H1 (cell line): ENCODE measurements at regions not wholly inside any gene's neighbourhood (a gene's known extent, or its start where the extent isn't known, plus 50 kb on each side); places are given as distances from the start of the nearest gene placed in this dataset.

Source experiments
- CTCF ChIA-PET: fragments of 300-600 bp; sonication (Branson Sonifier 250); formaldehyde crosslinking; loops from one replicate; lab custom pipeline; 2021; ENCODE audit not compliant: partially characterized antibody; lab: Charles Lee
- POLR2A ChIA-PET: fragments of 300-600 bp; sonication (Branson Sonifier 250); formaldehyde crosslinking; loops from one replicate; lab custom pipeline; 2021; ENCODE audit warnings: inconsistent platforms; ENCODE audit not compliant: partially characterized antibody; lab: Charles Lee
- DNase-seq, 2 experiments: peaks; one replicate each; pipeline versions ENCODE4 v3.0.0 to v3.0.0-alpha.2; 2010 to 2022; ENCODE audit warnings: low spot score in 2 of 2, low read depth in 1 of 2, mixed read lengths in 1 of 2
- FAIRE-seq: peaks from 2 replicates; lab custom pipeline; 2011; peaks lifted over from hg19 to GRCh38; lab: Jason Lieb, UNC
- H2AFZ ChIP-seq: 2 replicates; pipeline ENCODE4 v1.8.1; 2012; ENCODE audit warnings: low read length, inconsistent platforms
- H2AK5ac ChIP-seq: 2 replicates; pipeline ENCODE4 v1.6.1; 2013; ENCODE audit warnings: low read depth, low read length
- H2BK120ac ChIP-seq: replicated peaks from 2 replicates; pipeline ENCODE3; 2013; ENCODE audit warnings: low read depth, low read length, inconsistent platforms
- H2BK12ac ChIP-seq: 2 replicates; pipeline ENCODE4 v1.6.1; 2013; ENCODE audit warnings: low read depth, low read length
- H2BK15ac ChIP-seq: 2 replicates; pipeline ENCODE4 v1.6.1; 2013; ENCODE audit warnings: low read length
- H2BK20ac ChIP-seq: 2 replicates; pipeline ENCODE4 v1.6.1; 2013; ENCODE audit warnings: low read length
- H2BK5ac ChIP-seq: 2 replicates; pipeline ENCODE4 v1.6.1; 2013; ENCODE audit warnings: low read depth, low read length
- H3K14ac ChIP-seq: 2 replicates; pipeline ENCODE4 v1.6.1; 2013; ENCODE audit warnings: inconsistent platforms; ENCODE audit not compliant: insufficient read length
- H3K18ac ChIP-seq: 2 replicates; pipeline ENCODE4 v1.6.1; 2013; ENCODE audit warnings: low read length; ENCODE audit errors: extremely low read depth
- H3K23ac ChIP-seq: 2 replicates; pipeline ENCODE4 v1.6.1; 2013; ENCODE audit warnings: inconsistent platforms; ENCODE audit not compliant: insufficient read length
- H3K23me2 ChIP-seq: 2 replicates; pipeline ENCODE4 v1.6.1; 2013; ENCODE audit warnings: low read depth, low read length
- H3K27ac ChIP-seq: 2 replicates; pipeline ENCODE4 v1.6.1; 2011; ENCODE audit warnings: low read depth, low read length, inconsistent platforms
- H3K27me3 ChIP-seq, 4 experiments: replicated peaks in 1 of 4; 1 replicate in 1 of 4; 2 replicates in 3 of 4; pipeline versions ENCODE4 v1.6.1 to v1.8.1; 2011 to 2013; ENCODE audit warnings: low read length in 3 of 4, mild to moderate bottlenecking in 3 of 4, inconsistent platforms in 2 of 4, mixed read lengths in 2 of 4, moderate library complexity in 1 of 4; ENCODE audit not compliant: control insufficient read depth in 3 of 4, insufficient read depth in 3 of 4; ENCODE audit errors: extremely low read depth in 1 of 4
- H3K36me3 ChIP-seq, 4 experiments: 2 replicates each; pipeline versions ENCODE4 v1.6.1 to v1.8.1; 2011 to 2013; ENCODE audit warnings: mild to moderate bottlenecking in 4 of 4, low read length in 3 of 4, moderate library complexity in 2 of 4, control low read depth in 1 of 4, inconsistent platforms in 1 of 4; ENCODE audit not compliant: insufficient read depth in 4 of 4, control insufficient read depth in 2 of 4
- H3K4ac ChIP-seq: replicated peaks from 2 replicates; pipeline ENCODE3; 2013; ENCODE audit warnings: low read length, low read depth, mixed read lengths, inconsistent platforms; ENCODE audit not compliant: insufficient read length
- H3K4me1 ChIP-seq, 4 experiments: replicated peaks in 1 of 4; 1 replicate in 1 of 4; 2 replicates in 3 of 4; pipeline versions ENCODE4 v1.6.1 to v1.8.1; 2011 to 2013; ENCODE audit warnings: low read length in 3 of 4, inconsistent platforms in 2 of 4, mixed read lengths in 1 of 4; ENCODE audit not compliant: insufficient read depth in 4 of 4, control insufficient read depth in 3 of 4
- H3K4me2 ChIP-seq, 2 experiments: 2 replicates each; pipeline versions ENCODE4 v1.6.1 to v1.8.1; 2011 to 2013; ENCODE audit warnings: low read depth in 2 of 2, low read length in 2 of 2, control low read depth in 1 of 2, inconsistent platforms in 1 of 2, mild to moderate bottlenecking in 1 of 2; ENCODE audit not compliant: insufficient read depth in 1 of 2
- H3K4me3 ChIP-seq, 4 experiments: fragments of 200-600, 300-600 bp in 1 of 4; sonication (generic), shearing (Covaris generic), sonication (Bioruptor Twin) in 1 of 4; 2 replicates each; pipeline versions ENCODE4 v1.5.1 to v1.8.1; 2011 to 2016; ENCODE audit warnings: low read length in 4 of 4, low read depth in 3 of 4, control low read depth in 2 of 4, inconsistent platforms in 2 of 4, mild to moderate bottlenecking in 2 of 4, mixed read lengths in 1 of 4, moderate library complexity in 1 of 4; ENCODE audit not compliant: insufficient read depth in 2 of 4; ENCODE audit errors: extremely low read depth in 1 of 4
- H3K56ac ChIP-seq: replicated peaks from 2 replicates; pipeline ENCODE3; 2013; ENCODE audit warnings: low read depth, mild to moderate bottlenecking, mixed read lengths, low read length, inconsistent platforms; ENCODE audit not compliant: insufficient read length
- H3K79me1 ChIP-seq: 2 replicates; pipeline ENCODE4 v1.6.1; 2013; ENCODE audit warnings: low read depth, low read length, control low read depth
- H3K79me2 ChIP-seq, 2 experiments: 2 replicates each; pipeline versions ENCODE4 v1.6.1 to v1.8.1; 2012 to 2013; ENCODE audit warnings: low read length in 2 of 2, mild to moderate bottlenecking in 2 of 2, inconsistent platforms in 1 of 2; ENCODE audit not compliant: insufficient read depth in 2 of 2, control insufficient read depth in 1 of 2
- H3K9ac ChIP-seq, 4 experiments: replicated peaks in 1 of 4; 1 replicate in 1 of 4; 2 replicates in 3 of 4; pipeline versions ENCODE4 v1.6.1 to v1.8.1; 2011 to 2013; ENCODE audit warnings: low read depth in 3 of 4, low read length in 3 of 4, control low read depth in 2 of 4, mild to moderate bottlenecking in 2 of 4, moderate library complexity in 2 of 4, inconsistent platforms in 1 of 4; ENCODE audit errors: extremely low read depth in 1 of 4
- H3K9me3 ChIP-seq, 2 experiments: 2 replicates each; pipeline versions ENCODE4 v1.6.1 to v1.8.1; 2012 to 2013; ENCODE audit warnings: mild to moderate bottlenecking in 2 of 2, moderate library complexity in 2 of 2, control low read depth in 1 of 2, inconsistent platforms in 1 of 2, low read depth in 1 of 2, low read length in 1 of 2, mixed read lengths in 1 of 2; ENCODE audit not compliant: insufficient read depth in 2 of 2
- H4K20me1 ChIP-seq, 2 experiments: replicated peaks in 1 of 2; 2 replicates each; pipeline versions ENCODE3 to v1.8.1; 2011 to 2013; ENCODE audit warnings: inconsistent platforms in 2 of 2, low read length in 2 of 2, mild to moderate bottlenecking in 1 of 2; ENCODE audit not compliant: insufficient read depth in 2 of 2, control insufficient read depth in 1 of 2
- H4K5ac ChIP-seq: 2 replicates; pipeline ENCODE4 v1.6.1; 2013; ENCODE audit warnings: low read length, low read depth, mixed read lengths, inconsistent platforms; ENCODE audit not compliant: insufficient read length
- H4K8ac ChIP-seq: 2 replicates; pipeline ENCODE4 v1.8.0; 2013; ENCODE audit warnings: mild to moderate bottlenecking, moderate library complexity, low read length, inconsistent platforms; ENCODE audit not compliant: insufficient read depth; ENCODE audit errors: extremely low read depth
- H4K91ac ChIP-seq: replicated peaks from 2 replicates; pipeline ENCODE3; 2013; ENCODE audit warnings: low read length, mixed read lengths, inconsistent platforms; ENCODE audit not compliant: insufficient read length
- SP4 ChIP-seq: IDR thresholded peaks from 2 replicates; pipeline ENCODE4 v1.6.1; 2012; ENCODE audit warnings: low read length, inconsistent platforms
- TEAD4 ChIP-seq: IDR thresholded peaks from 2 replicates; pipeline ENCODE4 v1.6.1; 2012; ENCODE audit warnings: low read depth, low read length, inconsistent platforms, mixed read lengths
- WGBS, 2 experiments: shearing (Covaris generic) in 1 of 2; methylation state at CpG; one replicate each; pipeline versions ENCODE4 v1.1.6 to v1.1.7; 2013 to 2015; ENCODE audit warnings: low lambda C conversion rate in 2 of 2, mixed read lengths in 2 of 2, inconsistent platforms in 1 of 2, low coverage in 1 of 2, missing lambda C conversion rate in 1 of 2; ENCODE audit not compliant: insufficient replicate concordance in 2 of 2, insufficient coverage in 1 of 2, insufficient read length in 1 of 2; ENCODE audit errors: extremely low coverage in 1 of 2, missing lambda C conversion rate in 1 of 2; 5-methylcytosine and 5-hydroxymethylcytosine counted together

GRCh38 chr7:20954711-20955619 is 168.3 kb upstream of the SP8 start:
- peak overlapping the region; percentile 94 for H2BK12ac ChIP-seq
- H4K5ac ChIP-seq: no peak overlapping the region
- no peak overlapping the region for H3K18ac ChIP-seq
- no peak overlapping the region for H3K4me3 ChIP-seq
- WGBS, 2 experiments: 76% methylated on average over 4 of the region's 4 CpGs; no CpG with 5 or more reads in 1 of the 2 experiments
- H4K91ac ChIP-seq: peak overlapping the region; percentile 38
- no peak overlapping the region for H2BK120ac ChIP-seq
- H3K9ac ChIP-seq: no peak overlapping the region
- no peak overlapping the region for H2BK20ac ChIP-seq
- no peak overlapping the region for H3K14ac ChIP-seq
- DNase-seq: no peak
- H3K79me1 ChIP-seq: no peaks in the 10 kb centered on the region
- H3K4me2 ChIP-seq: no peak overlapping the region
- H2BK15ac ChIP-seq: no peak overlapping the region
- H3K4ac ChIP-seq: no peak overlapping the region
- H3K27ac ChIP-seq: no peak overlapping the region
- H3K56ac ChIP-seq: no peak overlapping the region
- no peak overlapping the region; the same call in 1 of the 2 replicates for H4K8ac ChIP-seq
- no peak for FAIRE-seq
- no peak overlapping the region for H3K23ac ChIP-seq
- peak overlapping the region; percentile 73 for H2BK5ac ChIP-seq
- peaks cover 2% of the 10 kb centered on the region; the same call in 1 of the 2 replicates for H3K23me2 ChIP-seq
- ChIA-PET CTCF (interaction anchor here (0.6 to 1.5 kb wide), 3 partner anchors 175 to 772 kb away, joined by 3 to 4 read pairs (median 3); no protein-coding TSS in a partner anchor), POLR2A (interaction anchor here (1.3 to 3.9 kb wide), 2 partner anchors 8 to 215 kb away, joined by 4 to 16 read pairs; no protein-coding TSS in a partner anchor)
- no peak overlapping the region for H2AK5ac ChIP-seq
- H3K4me1 ChIP-seq: peaks cover 0 to 6% (median 3%) of the 10 kb centered on the region in 4 experiments; a peak in 4 of 7 replicates
- no peaks in the 10 kb centered on the region for H3K79me2 ChIP-seq
- H3K9me3 ChIP-seq: no peaks in the 10 kb centered on the region
- H3K36me3 ChIP-seq: no peaks in the 10 kb centered on the region
- H3K27me3 ChIP-seq: no peaks in the 10 kb centered on the region
- no peaks in the 10 kb centered on the region for H4K20me1 ChIP-seq
- no peak overlapping the region for H2AFZ ChIP-seq
- TF ChIP-seq SP4 (no peak), TEAD4 (0 out of 2 replicates have a peak, but pooled peaks have one; percentile 19)
